ENCODE measurements at regions not wholly inside any gene's neighbourhood (a gene's known extent, or its start where the extent isn't known, plus 50 kb on each side); places are given as distances from the start of the nearest gene placed in this dataset.

DNA sequence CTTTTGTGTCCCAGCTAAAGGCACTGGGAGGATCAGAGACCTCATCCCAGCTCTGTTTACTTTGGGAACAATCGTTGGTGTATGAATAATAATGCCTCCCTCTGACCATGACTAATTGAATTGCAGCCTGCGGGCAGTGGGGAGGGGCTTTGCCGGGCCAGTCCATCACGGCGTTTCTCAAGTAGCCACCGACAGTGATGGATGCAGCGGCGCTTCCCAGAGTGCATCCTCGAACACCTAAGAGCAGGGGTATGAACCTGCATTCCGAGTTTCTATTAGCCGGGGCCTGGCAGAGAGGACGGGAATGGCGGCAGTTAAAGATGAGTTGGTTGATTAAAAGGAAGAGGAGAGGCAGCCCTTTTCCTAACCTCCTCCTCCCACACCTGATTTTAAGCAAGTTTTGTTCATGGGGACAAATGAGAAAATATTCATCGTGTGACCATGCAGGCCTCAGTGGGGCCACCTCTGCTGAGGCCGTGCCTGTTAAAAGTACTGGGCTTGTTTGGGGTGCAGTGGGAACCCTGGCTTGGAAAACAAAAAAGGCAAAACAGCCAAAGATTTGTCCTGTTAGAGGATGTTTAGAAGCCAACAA lies 154.1 kb downstream of the FOXA2 start (continued):
- TF ChIP-seq, protein P1, sequence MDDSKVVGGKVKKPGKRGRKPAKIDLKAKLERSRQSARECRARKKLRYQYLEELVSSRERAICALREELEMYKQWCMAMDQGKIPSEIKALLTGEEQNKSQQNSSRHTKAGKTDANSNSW (CRISPR knock-in tag; IDR thresholded peaks at IDR 0.05; ENCODE audit: borderline replicate concordance) = no peak
- TF ChIP-seq ZMYM2 (CRISPR knock-in tag; IDR thresholded peaks at IDR 0.05) = no peak
- TF ChIP-seq, protein P2, sequence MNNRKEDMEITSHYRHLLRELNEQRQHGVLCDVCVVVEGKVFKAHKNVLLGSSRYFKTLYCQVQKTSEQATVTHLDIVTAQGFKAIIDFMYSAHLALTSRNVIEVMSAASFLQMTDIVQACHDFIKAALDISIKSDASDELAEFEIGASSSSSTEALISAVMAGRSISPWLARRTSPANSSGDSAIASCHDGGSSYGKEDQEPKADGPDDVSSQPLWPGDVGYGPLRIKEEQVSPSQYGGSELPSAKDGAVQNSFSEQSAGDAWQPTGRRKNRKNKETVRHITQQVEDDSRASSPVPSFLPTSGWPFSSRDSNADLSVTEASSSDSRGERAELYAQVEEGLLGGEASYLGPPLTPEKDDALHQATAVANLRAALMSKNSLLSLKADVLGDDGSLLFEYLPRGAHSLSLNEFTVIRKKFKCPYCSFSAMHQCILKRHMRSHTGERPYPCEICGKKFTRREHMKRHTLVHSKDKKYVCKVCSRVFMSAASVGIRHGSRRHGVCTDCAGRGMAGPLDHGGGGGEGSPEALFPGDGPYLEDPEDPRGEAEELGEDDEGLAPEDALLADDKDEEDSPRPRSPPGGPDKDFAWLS (CRISPR knock-in tag; IDR thresholded peaks at IDR 0.05; ENCODE audit: borderline replicate concordance) = peak; percentile 25; the same call in 1 of the 2 replicates
- TF ChIP-seq WIZ (CRISPR knock-in tag; IDR thresholded peaks at IDR 0.05) = peak; percentile 55; the same call in 1 of the 2 replicates
- peak; percentile 72; the same call in 1 of the 2 replicates for TF ChIP-seq DPF2 (CRISPR knock-in tag; IDR thresholded peaks at IDR 0.05; ENCODE audit: borderline replicate concordance, low read depth)
- TF ChIP-seq SNAPC2 (CRISPR knock-in tag; IDR thresholded peaks at IDR 0.05) = no peak
- no peak for TF ChIP-seq CC2D1A (CRISPR knock-in tag; IDR thresholded peaks at IDR 0.05)
- TF ChIP-seq THAP11 (CRISPR knock-in tag; IDR thresholded peaks at IDR 0.05) = no peak
- TF ChIP-seq ZNF333 (CRISPR knock-in tag; IDR thresholded peaks at IDR 0.05; ENCODE audit: borderline replicate concordance) = no peak
- TF ChIP-seq, protein P3, sequence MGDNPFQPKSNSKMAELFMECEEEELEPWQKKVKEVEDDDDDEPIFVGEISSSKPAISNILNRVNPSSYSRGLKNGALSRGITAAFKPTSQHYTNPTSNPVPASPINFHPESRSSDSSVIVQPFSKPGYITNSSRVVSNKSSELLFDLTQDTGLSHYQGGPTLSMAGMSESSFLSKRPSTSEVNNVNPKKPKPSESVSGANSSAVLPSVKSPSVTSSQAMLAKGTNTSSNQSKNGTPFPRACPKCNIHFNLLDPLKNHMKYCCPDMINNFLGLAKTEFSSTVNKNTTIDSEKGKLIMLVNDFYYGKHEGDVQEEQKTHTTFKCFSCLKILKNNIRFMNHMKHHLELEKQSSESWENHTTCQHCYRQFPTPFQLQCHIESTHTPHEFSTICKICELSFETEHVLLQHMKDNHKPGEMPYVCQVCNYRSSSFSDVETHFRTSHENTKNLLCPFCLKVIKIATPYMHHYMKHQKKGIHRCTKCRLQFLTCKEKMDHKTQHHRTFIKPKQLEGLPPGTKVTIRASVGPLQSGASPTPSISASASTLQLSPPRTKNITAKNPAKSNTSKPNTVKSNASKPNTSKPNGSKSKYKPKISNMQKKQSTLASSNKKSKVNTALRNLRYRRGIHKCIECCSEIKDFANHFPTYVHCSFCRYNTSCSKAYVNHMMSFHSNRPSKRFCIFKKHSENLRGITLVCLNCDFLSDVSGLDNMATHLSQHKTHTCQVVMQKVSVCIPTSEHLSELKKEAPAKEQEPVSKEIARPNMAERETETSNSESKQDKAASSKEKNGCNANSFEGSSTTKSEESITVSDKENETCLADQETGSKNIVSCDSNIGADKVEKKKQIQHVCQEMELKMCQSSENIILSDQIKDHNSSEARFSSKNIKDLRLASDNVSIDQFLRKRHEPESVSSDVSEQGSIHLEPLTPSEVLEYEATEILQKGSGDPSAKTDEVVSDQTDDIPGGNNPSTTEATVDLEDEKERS (CRISPR knock-in tag; IDR thresholded peaks at IDR 0.05) = no peak
- TF ChIP-seq ZNF775 (CRISPR knock-in tag; IDR thresholded peaks at IDR 0.05; ENCODE audit: borderline replicate concordance) = no peak
- TF ChIP-seq, protein P4, sequence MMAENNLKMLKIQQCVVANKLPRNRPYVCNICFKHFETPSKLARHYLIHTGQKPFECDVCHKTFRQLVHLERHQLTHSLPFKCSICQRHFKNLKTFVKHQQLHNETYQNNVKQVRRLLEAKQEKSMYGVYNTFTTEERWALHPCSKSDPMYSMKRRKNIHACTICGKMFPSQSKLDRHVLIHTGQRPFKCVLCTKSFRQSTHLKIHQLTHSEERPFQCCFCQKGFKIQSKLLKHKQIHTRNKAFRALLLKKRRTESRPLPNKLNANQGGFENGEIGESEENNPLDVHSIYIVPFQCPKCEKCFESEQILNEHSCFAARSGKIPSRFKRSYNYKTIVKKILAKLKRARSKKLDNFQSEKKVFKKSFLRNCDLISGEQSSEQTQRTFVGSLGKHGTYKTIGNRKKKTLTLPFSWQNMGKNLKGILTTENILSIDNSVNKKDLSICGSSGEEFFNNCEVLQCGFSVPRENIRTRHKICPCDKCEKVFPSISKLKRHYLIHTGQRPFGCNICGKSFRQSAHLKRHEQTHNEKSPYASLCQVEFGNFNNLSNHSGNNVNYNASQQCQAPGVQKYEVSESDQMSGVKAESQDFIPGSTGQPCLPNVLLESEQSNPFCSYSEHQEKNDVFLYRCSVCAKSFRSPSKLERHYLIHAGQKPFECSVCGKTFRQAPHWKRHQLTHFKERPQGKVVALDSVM (CRISPR knock-in tag; IDR thresholded peaks at IDR 0.05) = no peak; the same call in 1 of the 2 replicates
- TF ChIP-seq ZBTB21 (CRISPR knock-in tag; IDR thresholded peaks at IDR 0.05) = no peak
- peak; percentile 40; the same call in 1 of the 2 replicates for TF ChIP-seq MYNN (CRISPR knock-in tag; IDR thresholded peaks at IDR 0.05; ENCODE audit: low read depth)
- TF ChIP-seq ZNF138 (CRISPR knock-in tag; IDR thresholded peaks at IDR 0.05; ENCODE audit: low read depth) = no peak; the same call in 1 of the 2 replicates
- peak; percentile 62; the same call in 1 of the 2 replicates for TF ChIP-seq ZNF644 (CRISPR knock-in tag; IDR thresholded peaks at IDR 0.05; ENCODE audit: low read depth)
- no peak for TF ChIP-seq LCORL (IDR thresholded peaks at IDR 0.05)
- TF ChIP-seq LCORL (CRISPR knock-in tag; IDR thresholded peaks at IDR 0.05) = no peak
- TF ChIP-seq TAF1 (CRISPR knock-in tag; IDR thresholded peaks at IDR 0.05) = peak; percentile 57
- no peak for TF ChIP-seq ISL2 (CRISPR knock-in tag; IDR thresholded peaks at IDR 0.05)
- TF ChIP-seq CHD2 (IDR thresholded peaks at IDR 0.05; ENCODE audit: low read depth, low read length) = 0 out of 2 replicates have a peak, but pooled peaks have one; percentile 8
- TF ChIP-seq ZNF256 (CRISPR knock-in tag; conservative IDR thresholded peaks at IDR 0.05) = no peak

All from HepG2 (cell line).